Stimulated activated CD8-positive, alpha-beta memory T cell treated with anti-CD3 and anti-CD28 coated beads, Interleukin-15, amount 100 ng/mL, for 4 hours (primary cell): ENCODE measurements at regions not wholly inside any gene's neighbourhood (a gene's known extent, or its start where the extent isn't known, plus 50 kb on each side); places are given as distances from the start of the nearest gene placed in this dataset.

Experiments used
- DNase-seq, 2 donors: peaks; one replicate each; pipeline ENCODE4 v3.0.0-alpha.2; 2020; ENCODE audit warnings: low read depth in 2 of 2

DNA sequence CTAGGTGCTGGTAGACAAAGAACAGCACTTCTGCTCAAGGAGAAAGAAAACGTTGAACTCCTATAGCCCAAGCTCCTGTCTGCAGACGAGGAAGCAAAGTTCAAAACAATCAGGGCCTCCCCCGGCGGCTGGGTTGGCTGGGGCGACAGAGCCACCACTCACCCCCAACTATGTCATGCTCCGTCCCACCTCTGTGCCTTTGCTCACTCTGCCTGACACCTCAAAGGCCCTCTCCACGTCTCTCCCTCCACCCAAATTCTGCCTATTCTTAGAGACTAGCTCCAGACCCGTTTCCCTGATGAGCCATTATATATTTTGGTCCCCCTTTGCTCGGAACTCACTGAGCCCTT is 304.3 kb downstream of the TLE3 start:
- DNase-seq, result no peak

DNA sequence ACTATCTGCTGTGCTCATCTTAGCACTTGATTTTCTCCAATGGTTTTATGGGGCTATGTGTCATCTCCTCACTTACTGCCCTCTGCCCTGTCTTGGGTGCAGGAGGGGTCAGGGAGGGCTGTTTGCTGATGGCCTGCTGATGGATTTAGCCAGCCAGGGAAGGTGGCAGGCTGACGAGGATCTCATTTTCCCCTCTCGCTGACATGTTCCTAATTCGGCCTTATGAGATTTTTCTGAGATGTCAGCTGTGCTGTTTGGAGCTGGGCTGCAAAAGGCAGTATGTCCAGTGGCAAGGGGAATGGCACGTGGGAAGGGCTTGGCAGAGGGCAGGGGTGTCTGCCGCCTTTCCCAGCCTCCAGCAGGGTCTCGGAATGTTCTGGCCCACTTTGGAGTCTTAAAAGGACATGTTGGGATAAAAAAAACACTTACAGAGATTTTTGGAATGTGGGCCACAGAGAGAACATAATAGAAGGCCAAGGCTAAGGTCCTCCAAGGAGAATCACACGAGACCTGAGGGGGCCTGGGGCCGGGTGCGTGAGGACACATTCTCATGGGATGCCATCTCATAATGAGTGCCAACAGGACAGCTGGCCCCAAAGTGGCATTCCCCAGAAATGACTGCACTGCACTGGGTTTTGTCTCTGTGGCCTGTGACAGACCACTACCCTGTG is 303.8 kb downstream of the TLE3 start:
- no peak for DNase-seq

DNA sequence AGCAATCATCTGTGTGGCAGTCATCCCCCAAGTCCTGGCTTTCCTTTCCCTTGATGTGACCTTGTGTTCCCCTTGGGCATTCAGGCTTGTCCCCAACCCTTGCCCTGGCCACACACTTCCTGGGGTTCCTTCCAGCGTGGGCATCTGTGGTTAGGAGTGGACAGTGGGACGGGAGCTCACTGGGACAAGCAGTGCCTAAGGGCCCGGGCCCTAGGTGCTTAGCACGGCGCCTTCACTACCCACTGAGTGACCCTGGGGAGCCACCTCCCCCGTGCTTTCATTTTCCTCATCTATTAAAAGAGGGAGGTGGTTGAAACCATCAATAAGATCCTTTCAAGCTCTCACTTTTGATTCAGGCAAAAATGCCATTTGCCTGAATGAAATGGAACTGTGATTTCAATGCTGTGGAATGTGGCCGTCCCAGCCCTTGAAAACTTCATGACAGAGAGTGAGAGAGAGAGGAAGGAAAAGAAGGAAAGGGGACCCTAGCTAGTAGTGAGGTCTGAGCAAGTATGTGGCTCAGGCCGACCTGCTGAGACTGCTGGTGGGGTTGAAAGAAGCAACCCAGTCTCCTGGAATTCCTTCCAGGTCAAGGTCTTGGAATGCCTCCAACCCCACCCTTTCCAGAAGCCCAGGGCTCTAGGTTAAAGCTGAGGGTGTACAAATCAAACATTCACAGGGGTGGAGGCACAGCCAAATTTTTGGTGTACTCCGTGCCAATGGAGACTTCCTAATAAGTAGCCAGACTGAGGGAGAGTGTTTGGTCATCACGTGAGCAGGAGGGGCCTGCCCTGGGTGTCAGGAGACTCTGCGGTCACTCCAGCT is 302.9 kb downstream of the TLE3 start:
- DNase-seq, result no peak

DNA sequence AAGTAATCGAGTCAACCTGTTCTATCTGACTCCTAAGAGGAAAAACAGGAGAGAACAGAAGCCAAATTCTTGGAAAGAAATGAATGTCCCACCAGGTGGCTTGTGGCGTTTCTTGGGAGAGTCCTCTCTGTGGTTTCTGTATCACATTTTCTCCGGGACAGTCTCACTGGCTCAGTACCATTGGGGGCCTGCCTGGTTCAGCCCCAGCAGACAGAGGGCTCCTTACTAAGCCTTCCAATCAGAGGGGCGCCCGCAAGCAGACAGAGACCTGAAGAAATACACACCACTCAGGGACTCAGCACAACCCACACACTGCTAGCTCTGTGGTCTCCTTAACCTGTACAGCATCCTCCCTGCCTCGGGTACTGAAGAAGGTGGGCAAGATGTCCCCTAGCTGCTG is 302.1 kb downstream of the TLE3 start:
- no peak for DNase-seq

DNA sequence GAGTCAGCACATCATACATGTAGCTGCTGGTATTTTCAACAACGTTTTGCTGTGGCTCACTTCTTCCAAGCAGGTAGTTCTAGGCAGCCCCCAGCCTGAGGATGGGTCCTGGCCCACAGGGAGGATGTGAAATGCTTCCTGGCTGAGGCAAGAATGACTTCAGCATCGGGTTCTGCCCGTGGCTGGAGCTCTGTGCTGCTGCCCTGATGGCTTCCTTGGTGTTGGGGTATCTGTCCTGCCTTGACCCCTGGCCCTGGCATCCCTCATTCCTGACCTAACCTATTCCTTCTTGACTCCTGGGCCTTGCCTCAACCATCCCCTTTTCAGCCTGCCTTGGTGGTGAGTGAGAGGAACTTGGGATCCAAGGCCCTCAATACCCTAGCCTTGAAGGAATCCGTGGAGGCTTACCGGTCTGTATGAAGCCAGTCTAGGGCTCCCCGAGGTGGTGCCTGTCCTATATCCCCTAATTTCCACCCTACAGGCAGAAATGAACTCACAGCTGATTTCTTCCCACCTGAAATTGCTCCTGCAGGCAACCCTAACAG is 300.6 kb downstream of the TLE3 start:
- DNase-seq, result no peak

DNA sequence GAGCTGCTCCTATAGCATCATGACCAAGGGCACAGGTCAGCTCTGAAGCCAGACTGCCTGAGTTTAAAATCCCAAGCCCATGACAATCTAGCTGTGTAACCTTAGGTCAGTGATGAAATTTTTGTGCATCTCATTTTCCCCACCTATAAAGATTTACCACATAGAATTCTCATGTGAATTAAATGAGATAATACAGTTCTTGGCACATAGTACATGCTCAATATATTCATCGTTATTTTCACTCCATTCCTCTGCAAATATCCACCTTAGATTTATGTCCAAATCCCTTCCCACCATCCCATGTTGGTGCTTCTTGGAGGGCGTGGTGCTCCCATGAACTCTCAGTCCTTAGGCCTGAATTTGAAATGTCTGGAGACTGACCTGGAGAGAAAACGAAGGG is 300.1 kb downstream of the TLE3 start:
- DNase-seq, result no peak

DNA sequence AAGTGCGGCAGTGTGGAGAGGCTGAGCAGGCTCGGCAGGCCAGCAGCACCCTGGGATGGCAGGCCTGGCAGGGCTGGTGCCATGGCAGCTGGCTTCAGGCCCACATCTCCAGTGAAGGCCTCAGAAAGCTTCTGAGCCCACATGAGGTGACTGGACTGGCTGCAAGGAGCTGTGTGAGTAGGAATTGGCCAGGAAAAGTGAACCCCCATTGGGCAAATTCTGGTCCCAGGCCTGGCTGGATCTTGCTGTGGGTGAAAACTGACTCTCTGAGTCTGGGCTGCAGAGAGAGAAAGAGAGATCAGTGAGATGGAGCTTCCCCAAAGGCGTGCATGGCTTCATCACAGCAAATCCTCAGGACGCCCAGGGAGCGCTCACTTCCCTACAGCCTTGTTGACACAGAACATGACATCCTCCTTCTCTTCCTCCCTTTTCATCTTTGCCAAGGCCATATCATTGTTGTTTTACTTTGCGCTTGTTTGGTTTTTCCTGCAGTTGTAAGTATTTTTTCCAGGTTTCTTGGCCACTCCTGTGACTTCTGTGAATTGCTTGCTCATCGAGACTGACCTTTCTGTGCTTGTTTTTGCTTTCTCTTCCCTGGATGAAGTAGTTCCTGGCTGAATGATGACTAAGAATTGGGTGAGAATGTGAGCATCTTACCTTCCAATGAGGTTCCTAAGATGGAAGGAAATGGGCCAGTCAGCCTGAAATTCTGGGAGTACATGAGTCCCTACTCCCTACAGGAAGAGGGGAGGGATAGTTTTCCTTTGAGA is 299.1 kb downstream of the TLE3 start:
- no peak for DNase-seq

DNA sequence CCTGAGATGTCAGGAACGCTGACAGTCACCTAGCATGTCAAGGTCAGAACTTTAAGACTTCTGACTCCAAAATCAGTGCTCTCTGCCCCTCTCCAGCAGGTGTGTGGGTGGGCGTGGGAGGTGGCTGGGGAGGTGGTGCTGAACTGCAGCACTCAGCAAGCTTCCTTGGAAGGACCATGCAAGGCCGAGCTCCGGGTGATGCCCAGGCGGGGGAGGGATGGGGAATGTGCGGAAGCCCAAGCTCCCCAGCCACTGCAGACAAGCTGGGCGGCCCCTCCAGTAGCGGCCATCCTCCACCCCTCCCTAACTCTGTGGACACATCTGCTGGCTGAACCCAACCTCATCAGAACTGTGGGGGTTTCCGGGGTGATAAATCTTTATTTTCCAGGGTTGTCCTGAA is 296.6 kb downstream of the TLE3 start:
- DNase-seq, result no peak

DNA sequence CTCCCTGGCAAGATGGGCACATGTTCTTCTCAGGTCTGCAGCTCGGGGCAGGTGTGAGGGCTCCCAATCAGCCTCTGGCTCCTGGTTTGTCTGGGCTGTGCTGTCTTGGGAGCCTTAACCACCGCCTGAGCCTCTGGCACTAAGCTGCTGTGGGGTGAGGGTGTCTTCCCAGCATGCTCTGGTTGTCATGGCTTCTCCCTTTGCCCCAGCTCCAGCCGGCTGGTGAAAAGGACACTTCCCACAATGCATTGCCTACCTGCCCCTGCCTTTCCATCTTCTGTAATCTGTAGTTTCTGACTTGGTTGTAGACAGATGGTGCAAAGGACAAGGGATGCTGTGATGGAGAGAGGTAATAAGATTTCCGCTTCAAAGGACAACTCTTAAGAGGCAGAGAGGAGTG is 295.3 kb downstream of the TLE3 start:
- no peak for DNase-seq

DNA sequence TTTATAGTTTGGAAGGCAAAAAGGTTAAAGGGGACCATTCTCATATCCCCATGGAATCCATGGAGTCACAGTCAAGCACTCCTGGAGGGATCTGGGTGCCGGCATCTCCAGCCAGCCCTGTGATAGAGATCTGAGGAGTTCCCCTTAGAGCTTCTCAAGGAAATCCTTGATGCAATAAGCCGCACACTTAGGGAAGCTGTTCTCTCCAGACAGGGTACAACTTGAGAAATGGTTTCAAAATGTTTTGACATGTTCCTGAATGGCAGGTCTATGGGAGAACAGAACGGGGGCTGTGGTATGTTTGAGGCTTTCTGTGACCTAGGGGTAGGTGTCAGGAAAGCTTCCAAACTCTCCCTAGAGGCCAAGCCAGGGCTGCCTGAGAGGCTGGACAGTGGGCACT is 292.9 kb downstream of the TLE3 start:
- DNase-seq, result no peak

DNA sequence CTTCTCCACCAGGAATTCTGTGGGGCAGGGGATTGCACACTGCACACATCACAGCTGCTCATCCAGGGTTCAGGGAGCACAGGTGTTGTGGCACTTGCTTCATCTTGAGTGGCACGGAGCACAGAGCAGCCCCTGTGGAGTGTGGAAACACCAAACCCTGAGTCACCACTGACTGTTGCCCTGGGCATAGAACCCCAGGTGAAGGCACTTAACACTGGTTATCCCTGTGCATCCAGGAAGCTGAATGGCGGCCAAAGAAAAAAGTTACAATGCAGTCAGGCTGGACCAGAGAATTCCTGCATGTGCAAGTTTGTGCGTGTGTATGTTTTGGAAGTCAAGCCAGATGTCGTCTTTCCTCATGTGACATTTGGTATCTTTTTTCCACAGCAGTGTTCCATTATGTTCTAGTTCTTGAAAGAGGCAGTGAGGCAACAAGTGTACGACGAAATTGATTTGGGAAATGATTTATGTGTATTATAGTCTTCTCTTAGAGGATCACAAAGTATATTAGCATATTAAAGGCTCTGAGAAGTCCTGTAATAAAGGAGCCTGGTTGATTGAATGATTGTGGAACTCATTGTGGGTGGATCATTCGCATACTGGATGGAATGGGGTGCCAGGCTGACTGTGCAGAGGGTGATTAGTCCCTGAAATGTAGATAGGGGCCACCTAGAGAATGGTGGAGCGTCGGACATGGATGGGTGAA is 292.3 kb downstream of the TLE3 start:
- DNase-seq, result no peak

DNA sequence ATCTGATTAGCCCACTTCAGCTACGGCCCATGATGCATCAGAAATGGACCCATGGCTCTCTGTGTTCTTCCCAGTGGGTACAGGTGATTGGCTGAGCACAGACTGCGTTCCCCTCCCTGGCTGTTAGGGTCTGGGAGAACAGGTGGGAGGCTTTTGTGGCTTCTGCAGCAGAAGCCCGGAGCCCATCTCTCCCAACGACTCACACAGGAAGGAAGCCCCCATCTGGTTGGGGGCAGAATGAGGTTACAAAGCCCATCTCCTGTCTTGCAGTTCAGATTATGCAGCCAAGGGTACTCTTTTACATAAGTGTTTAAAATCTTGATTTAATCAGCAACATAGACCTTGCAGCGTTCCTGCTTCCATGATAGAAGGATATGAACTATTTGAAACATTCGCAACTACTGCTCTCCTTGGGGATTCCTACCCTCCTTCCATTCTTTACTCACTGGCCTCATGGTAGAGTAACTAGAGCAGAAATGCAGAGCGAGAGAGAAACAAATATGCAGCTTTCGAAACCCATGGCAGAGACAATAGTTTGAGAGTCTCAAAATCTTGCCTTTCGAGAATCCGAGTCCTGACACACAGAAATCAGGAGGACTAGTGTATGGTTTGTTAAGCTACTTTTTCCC is 291.3 kb downstream of the TLE3 start:
- no peak for DNase-seq

DNA sequence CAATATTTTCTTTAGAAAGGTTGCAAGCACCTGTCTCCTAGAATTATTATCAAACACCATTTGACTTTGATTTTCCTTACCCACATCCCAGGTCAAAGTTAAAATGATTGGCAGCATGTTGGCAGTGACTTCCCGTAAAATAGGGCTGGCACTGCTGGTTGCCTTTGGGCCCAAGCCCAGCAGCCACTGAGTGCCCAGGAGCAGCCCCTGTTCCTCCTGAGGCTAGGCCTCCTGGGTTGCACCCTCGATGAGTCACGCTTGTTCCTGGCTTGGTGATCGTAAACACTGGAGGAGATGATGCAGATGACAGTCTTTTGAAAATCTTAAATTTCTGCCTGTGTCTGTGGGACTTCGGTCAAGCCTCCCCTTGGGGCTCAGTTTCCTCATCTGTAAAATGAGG is 290.0 kb downstream of the TLE3 start:
- DNase-seq, result no peak

DNA sequence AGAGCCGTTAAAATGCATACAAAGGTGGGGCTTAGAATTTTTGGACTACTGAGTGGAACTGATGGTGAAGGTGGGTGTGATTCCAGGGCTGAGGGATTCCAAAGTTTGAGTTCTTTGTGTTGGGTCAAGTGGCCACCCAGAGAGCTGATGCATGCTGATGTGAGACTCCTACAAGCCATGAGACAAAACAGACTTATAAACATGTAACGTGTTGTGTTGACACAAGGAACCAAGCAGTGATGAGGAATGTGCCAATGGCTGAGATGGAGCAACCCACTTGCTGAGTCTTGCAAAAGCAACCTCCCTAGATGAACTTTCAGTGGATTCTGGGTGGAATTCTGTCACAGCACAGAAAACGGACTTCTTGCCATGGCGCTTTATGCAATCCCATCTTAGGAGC is 289.0 kb downstream of the TLE3 start:
- no peak for DNase-seq

DNA sequence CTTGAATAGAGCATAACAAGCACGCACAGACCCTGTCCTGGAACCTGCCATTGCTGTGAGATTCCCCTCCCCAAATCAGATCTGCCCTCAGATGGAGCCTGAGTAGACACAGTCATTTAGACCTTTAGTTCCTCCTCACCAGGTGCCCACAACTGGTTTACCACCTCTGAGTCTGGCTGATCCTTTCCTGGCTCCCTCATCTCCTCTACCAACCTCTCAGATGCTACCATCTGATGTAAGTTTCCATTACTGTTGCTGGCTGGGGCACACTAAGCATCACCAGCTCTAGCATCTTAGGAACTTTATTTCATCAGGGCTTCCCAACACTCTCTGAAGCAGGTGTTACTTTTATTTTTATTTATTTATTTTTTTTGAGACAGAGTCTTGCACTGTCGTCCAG is 288.3 kb downstream of the TLE3 start:
- no peak for DNase-seq

DNA sequence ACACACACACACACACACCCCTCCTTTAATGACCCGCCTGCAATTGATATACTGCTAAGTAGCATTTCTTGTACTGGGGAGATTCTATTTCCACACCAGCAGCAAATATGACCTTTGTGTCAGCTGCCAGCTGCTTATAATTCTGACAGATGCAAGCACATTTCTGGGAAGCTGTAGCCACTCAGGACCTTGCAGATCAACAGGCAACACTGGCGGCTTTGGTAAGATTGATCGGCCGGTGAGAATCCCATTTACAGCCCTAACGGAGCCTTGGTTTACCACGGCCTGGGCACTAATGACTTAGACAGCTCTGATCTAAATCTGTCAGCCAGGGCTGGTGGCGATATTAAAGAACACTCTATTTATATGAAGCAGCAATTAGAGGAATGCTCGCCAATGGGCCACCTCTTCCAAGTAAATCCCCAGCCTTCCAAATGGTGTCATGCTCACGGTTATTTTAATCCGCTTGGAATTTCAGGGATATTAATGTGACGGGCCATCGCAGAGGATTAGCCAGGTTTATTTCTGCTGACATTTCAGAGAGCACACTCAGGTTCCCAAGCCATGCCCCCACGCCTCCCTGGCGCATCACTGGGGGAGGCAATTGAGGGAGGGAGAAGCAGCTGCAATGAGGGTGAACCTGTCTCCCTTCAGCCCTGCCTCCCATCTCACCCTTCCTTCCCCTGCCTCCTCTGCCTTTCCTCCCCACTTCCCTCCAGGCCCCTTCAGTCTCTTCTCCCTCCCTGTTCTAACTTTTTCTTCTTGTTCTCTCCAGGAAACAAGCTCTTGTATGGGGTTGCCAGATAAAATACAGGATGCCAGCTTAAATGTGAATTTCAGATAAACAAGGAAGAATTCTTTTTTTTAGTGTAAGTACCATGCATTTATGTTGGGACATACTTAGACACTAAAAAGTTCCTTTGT is 287.0 kb downstream of the TLE3 start:
- no peak for DNase-seq

DNA sequence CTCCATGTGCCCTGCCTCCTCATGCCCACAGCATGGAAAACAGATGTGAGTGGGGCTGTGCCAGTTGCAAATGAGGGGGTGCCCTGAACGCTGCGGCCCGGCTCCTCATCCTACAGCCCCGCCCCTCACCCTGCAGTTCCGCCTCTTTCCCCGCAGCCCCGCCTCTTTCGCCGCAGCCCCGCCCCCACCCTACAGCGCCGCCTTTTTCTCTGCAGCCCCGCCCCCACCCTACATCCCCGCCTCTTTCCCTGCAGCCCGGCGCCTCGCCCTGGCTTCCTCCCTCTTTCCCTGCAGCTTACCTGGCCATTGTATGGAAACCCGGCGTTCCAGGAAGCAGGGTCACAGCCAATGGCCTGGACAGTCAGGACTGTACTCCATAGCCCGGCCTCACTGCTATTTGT is 284.9 kb downstream of the TLE3 start:
- no peak for DNase-seq

DNA sequence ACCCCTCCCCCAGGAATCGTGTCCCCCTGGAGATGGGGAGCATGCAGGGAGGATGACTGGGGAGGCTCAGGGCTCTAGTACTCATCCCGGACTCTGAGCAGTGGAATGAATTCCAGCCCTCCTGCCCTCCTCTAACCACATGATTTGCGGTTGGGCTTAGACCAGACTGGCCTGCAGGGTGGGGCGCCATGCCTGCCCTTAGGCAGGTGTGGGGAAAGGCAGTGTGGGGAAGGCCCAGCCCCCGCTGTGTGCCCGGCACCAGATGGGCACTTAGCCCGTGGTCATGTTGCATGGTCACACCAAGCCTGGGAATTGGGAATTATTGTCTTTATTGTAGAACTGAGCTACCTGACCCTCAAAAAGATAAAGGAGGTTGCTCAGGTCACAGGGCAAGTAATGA is 283.8 kb downstream of the TLE3 start:
- DNase-seq, result no peak

DNA sequence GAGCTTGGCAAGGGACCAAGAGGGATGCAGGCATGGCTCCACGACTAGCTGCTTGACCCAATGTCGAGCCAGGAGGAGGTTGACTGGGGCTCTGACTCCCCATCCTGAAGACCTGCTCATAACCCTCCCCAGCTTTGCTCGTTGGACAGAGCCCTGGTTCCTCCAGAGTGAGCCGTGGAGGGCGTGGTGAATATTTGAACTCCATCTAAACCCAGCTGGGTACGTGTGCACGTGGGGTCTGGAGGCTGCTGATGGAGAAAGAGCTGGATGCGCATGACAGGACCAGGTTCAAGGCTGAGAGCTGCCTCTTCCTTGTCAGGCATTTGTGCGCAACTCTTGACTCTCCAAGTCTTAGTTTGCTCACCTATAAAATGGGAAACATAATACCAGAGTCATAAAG is 282.8 kb downstream of the TLE3 start:
- DNase-seq, result no peak

DNA sequence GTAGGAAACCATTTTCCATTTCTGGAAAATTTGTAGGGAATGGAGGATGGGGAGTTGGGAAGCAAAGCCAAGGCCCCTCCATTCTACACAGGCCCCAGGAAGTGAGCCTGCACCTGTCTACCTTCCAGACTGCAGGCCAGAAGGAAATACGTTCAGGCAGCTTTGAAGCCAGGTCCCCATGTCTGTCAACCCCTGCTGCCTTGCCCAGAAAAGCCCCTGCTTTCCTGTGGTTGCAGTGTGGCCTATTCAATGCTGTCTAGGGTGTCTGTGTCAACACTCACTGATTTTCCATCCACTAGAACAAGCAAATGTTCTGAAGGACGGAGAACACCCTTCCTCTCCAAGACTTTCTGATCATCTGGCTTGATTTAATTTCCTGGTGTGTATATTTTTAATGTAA is 281.9 kb downstream of the TLE3 start:
- DNase-seq, result no peak
